ENCODE measurements at regions not wholly inside any gene's neighbourhood (a gene's known extent, or its start where the extent isn't known, plus 50 kb on each side); places are given as distances from the start of the nearest gene placed in this dataset.

GRCh38 chr6:14807971-14808370 lies 437.9 kb upstream of the JARID2 start:
- DNase-seq, result no peak

GRCh38 chr6:14810021-14810420 lies 435.8 kb upstream of the JARID2 start:
- no peak for DNase-seq

GRCh38 chr6:14811775-14812428 lies 434.0 kb upstream of the JARID2 start:
- DNase-seq, result no peak

- DNase-seq, result no peak
These were observed 431.9 kb upstream of the JARID2 start for GRCh38 chr6:14814016-14814415.

- DNase-seq, result no peak
These were observed 429.6 kb upstream of the JARID2 start for GRCh38 chr6:14816116-14816859.

GRCh38 chr6:14817074-14817473 lies 428.8 kb upstream of the JARID2 start:
- no peak for DNase-seq

GRCh38 chr6:14818422-14818884 lies 427.4 kb upstream of the JARID2 start:
- no peak for DNase-seq

GRCh38 chr6:14819001-14819400 lies 426.9 kb upstream of the JARID2 start:
- DNase-seq, result no peak

GRCh38 chr6:14819840-14820420 lies 425.9 kb upstream of the JARID2 start:
- DNase-seq, result no peak

- DNase-seq, result no peak
These were observed 423.8 kb upstream of the JARID2 start for GRCh38 chr6:14822012-14822553.

- DNase-seq, result no peak
These were observed 423.2 kb upstream of the JARID2 start for GRCh38 chr6:14822679-14823078.

GRCh38 chr6:14824060-14824459 lies 421.8 kb upstream of the JARID2 start:
- no peak for DNase-seq

- DNase-seq, result no peak
These were observed 421.2 kb upstream of the JARID2 start for GRCh38 chr6:14824484-14825275.

- DNase-seq, result no peak
These were observed 419.4 kb upstream of the JARID2 start for GRCh38 chr6:14826456-14826855.

GRCh38 chr6:14827354-14827753 lies 418.5 kb upstream of the JARID2 start:
- no peak for DNase-seq

GRCh38 chr6:14828201-14828611 lies 417.7 kb upstream of the JARID2 start:
- no peak for DNase-seq

GRCh38 chr6:14831070-14831469 lies 414.8 kb upstream of the JARID2 start:
- DNase-seq, result no peak

- DNase-seq, result no peak
These were observed 413.9 kb upstream of the JARID2 start for GRCh38 chr6:14831937-14832336.

GRCh38 chr6:14832427-14832826 lies 413.4 kb upstream of the JARID2 start:
- no peak for DNase-seq

GRCh38 chr6:14834851-14835530 lies 410.9 kb upstream of the JARID2 start:
- DNase-seq, result no peak

- DNase-seq, result no peak
These were observed 408.4 kb upstream of the JARID2 start for GRCh38 chr6:14837435-14837834.

GRCh38 chr6:14838133-14838583 lies 407.7 kb upstream of the JARID2 start:
- no peak for DNase-seq

Measured in Kasumi-1 (cell line).